MM.1S (cell line): ENCODE measurements at regions not wholly inside any gene's neighbourhood (a gene's known extent, or its start where the extent isn't known, plus 50 kb on each side); places are given as distances from the start of the nearest gene placed in this dataset.

ENCODE experiments used
- CTCF ChIP-seq: fragments of 300-600 bp; sonication (generic); IDR thresholded peaks from 2 replicates; pipeline ENCODE4 v1.5.1; 2016; ENCODE audit warnings: antibody characterized with exemption, low read length, mixed read lengths
- EZH2 ChIP-seq: fragments of 300-600 bp; sonication (generic); optimal IDR thresholded peaks from 2 replicates; pipeline ENCODE3; 2017; ENCODE audit warnings: low read depth, mild to moderate bottlenecking, antibody characterized with exemption, low read length, mixed read lengths

- TF ChIP-seq EZH2 (no peak), CTCF (no peak)
Measured at GRCh38 chr12:125221602-125222001, 156.4 kb downstream of the AACS start.
